Gastroesophageal sphincter (tissue), 4 donors: ENCODE measurements at regions not wholly inside any gene's neighbourhood (a gene's known extent, or its start where the extent isn't known, plus 50 kb on each side); places are given as distances from the start of the nearest gene placed in this dataset.

Source experiments
- ATAC-seq: fragments of 150-250 bp; one replicate; pipeline ENCODE4 v1.9.1; 2016; ENCODE audit warnings: mild to moderate bottlenecking, moderate library complexity
- H3K27ac ChIP-seq, 4 donors: fragments of 200-600 bp; sonication (generic) in 3 of 4; 1 replicate in 3 of 4; 2 replicates in 1 of 4; pipeline ENCODE4 v1.5.1; 2016 to 2019
- H3K27me3 ChIP-seq: fragments of 200-600 bp; sonication (generic); one replicate; pipeline ENCODE4 v1.5.1; 2019
- H3K36me3 ChIP-seq, 2 donors: fragments of 200-600 bp; sonication (generic); one replicate each; pipeline ENCODE4 v1.5.1; 2019; ENCODE audit warnings: control low read depth in 1 of 2
- H3K4me1 ChIP-seq, 3 donors: fragments of 200-600 bp; sonication (generic); 1 replicate in 2 of 3; 2 replicates in 1 of 3; pipeline ENCODE4 v1.5.1; 2016 to 2019; ENCODE audit warnings: control low read depth in 2 of 3
- H3K4me3 ChIP-seq, 2 donors: fragments of 200-600 bp; sonication (generic); one replicate each; pipeline ENCODE4 v1.5.1; 2019; ENCODE audit warnings: mild to moderate bottlenecking in 1 of 2, moderate library complexity in 1 of 2
- H3K9me3 ChIP-seq, 3 donors: fragments of 200-600 bp; sonication (generic); one replicate each; pipeline ENCODE4 v1.5.1; 2017 to 2019; ENCODE audit warnings: control low read depth in 2 of 3
- EP300 ChIP-seq: sonication (generic); formaldehyde crosslinking; IDR thresholded peaks from one replicate; pipeline ENCODE4 v1.6.1; 2017; ENCODE audit warnings: antibody characterized with exemption, mild to moderate bottlenecking
- POLR2A ChIP-seq, 2 donors: fragments of 450-650 bp; IDR thresholded peaks; one replicate each; pipeline ENCODE4 v1.6.1; 2017; ENCODE audit warnings: antibody characterized with exemption in 2 of 2, mild to moderate bottlenecking in 2 of 2, moderate library complexity in 1 of 2
- POLR2AphosphoS5 ChIP-seq: sonication (generic); formaldehyde crosslinking; IDR thresholded peaks from one replicate; pipeline ENCODE4 v1.6.1; 2017; ENCODE audit warnings: antibody characterized with exemption
- WGBS, 2 donors: methylation state at CpG; one replicate each; pipeline ENCODE4 v1.1.5; 2018; ENCODE audit warnings: low coverage in 1 of 2; 5-methylcytosine and 5-hydroxymethylcytosine counted together
- TF ChIP-seq, protein P1 (sequence below), 4 experiments: fragments of 200-600 bp in 2 of 4; fragments of 450-650 bp in 2 of 4; sonication (generic) in 1 of 4; IDR thresholded peaks; one replicate each; pipeline ENCODE4 v1.5.1; 2017 to 2019; ENCODE audit warnings: antibody characterized with exemption in 4 of 4, mild to moderate bottlenecking in 2 of 4, moderate library complexity in 2 of 4

- H3K36me3 ChIP-seq = no peaks in the 10 kb centered on the region
- no peak overlapping the region for H3K27ac ChIP-seq
- whole genome bisulfite sequencing, 2 donors = 51 to 59% methylated on average over 3 of the region's 3 CpGs
- no peaks in the 10 kb centered on the region for H3K27me3 ChIP-seq
- no peak overlapping the region for H3K4me3 ChIP-seq
- TF ChIP-seq POLR2AphosphoS5 = no peak
- TF ChIP-seq EP300 = no peak
- TF ChIP-seq POLR2A (IDR thresholded peaks at IDR 0.05) = no peak
- TF ChIP-seq, protein P1, sequence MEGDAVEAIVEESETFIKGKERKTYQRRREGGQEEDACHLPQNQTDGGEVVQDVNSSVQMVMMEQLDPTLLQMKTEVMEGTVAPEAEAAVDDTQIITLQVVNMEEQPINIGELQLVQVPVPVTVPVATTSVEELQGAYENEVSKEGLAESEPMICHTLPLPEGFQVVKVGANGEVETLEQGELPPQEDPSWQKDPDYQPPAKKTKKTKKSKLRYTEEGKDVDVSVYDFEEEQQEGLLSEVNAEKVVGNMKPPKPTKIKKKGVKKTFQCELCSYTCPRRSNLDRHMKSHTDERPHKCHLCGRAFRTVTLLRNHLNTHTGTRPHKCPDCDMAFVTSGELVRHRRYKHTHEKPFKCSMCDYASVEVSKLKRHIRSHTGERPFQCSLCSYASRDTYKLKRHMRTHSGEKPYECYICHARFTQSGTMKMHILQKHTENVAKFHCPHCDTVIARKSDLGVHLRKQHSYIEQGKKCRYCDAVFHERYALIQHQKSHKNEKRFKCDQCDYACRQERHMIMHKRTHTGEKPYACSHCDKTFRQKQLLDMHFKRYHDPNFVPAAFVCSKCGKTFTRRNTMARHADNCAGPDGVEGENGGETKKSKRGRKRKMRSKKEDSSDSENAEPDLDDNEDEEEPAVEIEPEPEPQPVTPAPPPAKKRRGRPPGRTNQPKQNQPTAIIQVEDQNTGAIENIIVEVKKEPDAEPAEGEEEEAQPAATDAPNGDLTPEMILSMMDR (IDR thresholded peaks at IDR 0.05) = no peak
- ATAC-seq = no peak
- H3K4me1 ChIP-seq = no peaks in the 10 kb centered on the region
- no peaks in the 10 kb centered on the region for H3K9me3 ChIP-seq
Measured at GRCh38 chr5:39783756-39784421, 359.1 kb upstream of the DAB2 start.

GRCh38 chr5:39780347-39780746 lies 355.6 kb upstream of the DAB2 start:
- TF ChIP-seq POLR2A (IDR thresholded peaks at IDR 0.05) (no peak), EP300 (no peak), POLR2AphosphoS5 (no peak)
- TF ChIP-seq, protein P1 (IDR thresholded peaks at IDR 0.05) = no peak
- H3K27ac ChIP-seq = no peak overlapping the region
- H3K9me3 ChIP-seq = no peaks in the 10 kb centered on the region

GRCh38 chr5:39779831-39780230 lies 355.1 kb upstream of the DAB2 start:
- H3K36me3 ChIP-seq = no peaks in the 10 kb centered on the region
- no peaks in the 10 kb centered on the region for H3K9me3 ChIP-seq
- H3K4me1 ChIP-seq = no peaks in the 10 kb centered on the region
- no peak overlapping the region for H3K4me3 ChIP-seq
- TF ChIP-seq POLR2A (IDR thresholded peaks at IDR 0.05) (no peak), EP300 (no peak), POLR2AphosphoS5 (no peak)
- TF ChIP-seq, protein P1 (IDR thresholded peaks at IDR 0.05) = no peak
- no peaks in the 10 kb centered on the region for H3K27me3 ChIP-seq
- no peak for ATAC-seq
- 82 to 85% methylated on average over 1 of the region's 1 CpG for WGBS, 2 donors
- no peak overlapping the region for H3K27ac ChIP-seq

More at GRCh38 chr5:39780347-39780746, 355.6 kb upstream of the DAB2 start:
- Histone ChIP-seq H3K4me3 (no peak overlapping the region), H3K27me3 (no peaks in the 10 kb centered on the region), H3K36me3 (no peaks in the 10 kb centered on the region), H3K4me1 (no peaks in the 10 kb centered on the region)
- ATAC-seq = no peak

GRCh38 chr5:39775797-39776365 lies 351.1 kb upstream of the DAB2 start:
- 65 to 72% methylated on average over 2 to 3 of the region's 5 CpGs for WGBS, 2 donors
- Histone ChIP-seq H3K36me3 (no peaks in the 10 kb centered on the region), H3K27ac (no peak overlapping the region), H3K27me3 (no peaks in the 10 kb centered on the region), H3K9me3 (no peaks in the 10 kb centered on the region), H3K4me1 (no peaks in the 10 kb centered on the region), H3K4me3 (no peak overlapping the region)
- ATAC-seq = no peak
- TF ChIP-seq, protein P1 (IDR thresholded peaks at IDR 0.05) = no peak
- TF ChIP-seq POLR2AphosphoS5 (no peak), POLR2A (IDR thresholded peaks at IDR 0.05) (no peak), EP300 (no peak)
